PC-9 (cell line): ENCODE measurements at regions not wholly inside any gene's neighbourhood (a gene's known extent, or its start where the extent isn't known, plus 50 kb on each side); places are given as distances from the start of the nearest gene placed in this dataset.

Experiments
- CTCF ChIP-seq: fragments of 200-600 bp; sonication (generic); conservative IDR thresholded peaks from 2 replicates; pipeline ENCODE4 v1.6.1; 2017; ENCODE audit warnings: mixed run types, antibody characterized with exemption, mild to moderate bottlenecking, moderate library complexity
- EZH2 ChIP-seq: fragments of 200-600 bp; sonication (generic); IDR thresholded peaks from 2 replicates; pipeline ENCODE4 v1.8.0; 2017; ENCODE audit warnings: antibody characterized with exemption, low read depth

- no peak for TF ChIP-seq EZH2
- no peak for TF ChIP-seq CTCF
Measured at GRCh38 chr5:12669326-12669725, 765.1 kb upstream of the CTNND2 start.
